PC-3 (cell line): ENCODE measurements at regions not wholly inside any gene's neighbourhood (a gene's known extent, or its start where the extent isn't known, plus 50 kb on each side); places are given as distances from the start of the nearest gene placed in this dataset.

Experiments used
- ATAC-seq: fragments of 200-7000 bp; cut with Tn5 transposase; 2 replicates; pipeline ENCODE4 v1.9.1; 2020; ENCODE audit warnings: mild to moderate bottlenecking, moderate library complexity
- BruUV-seq: library from RNA; stranded (reverse); fragments of 400-500 nt; replicated peaks from 2 replicates; lab custom pipeline; 2021; lab: Mats Ljungman, UMichigan
- CTCF ChIA-PET: fragments of 300-600 bp; sonication (Branson Sonifier 250); formaldehyde crosslinking; loops from one replicate; lab custom pipeline; 2022; ENCODE audit warnings: antibody characterized with exemption; lab: Charles Lee
- POLR2A ChIA-PET: fragments of 300-600 bp; sonication (Branson Sonifier 250); formaldehyde crosslinking; loops from one replicate; lab custom pipeline; 2022; ENCODE audit warnings: antibody characterized with exemption; ENCODE audit not compliant: unreplicated experiment; lab: Charles Lee
- DNase-seq: peaks from one replicate; pipeline ENCODE4 v3.0.0-alpha.2; 2015
- H2AFZ ChIP-seq: fragments of 300-600 bp; sonication (generic); 2 replicates; pipeline ENCODE4 v1.6.0; 2016; ENCODE audit warnings: antibody characterized with exemption, low read length
- H3F3A ChIP-seq: fragments of 300-600 bp; sonication (generic); one replicate; pipeline ENCODE4 v1.6.0; 2017; ENCODE audit warnings: antibody characterized with exemption, low read length, control low read depth, mild to moderate bottlenecking; ENCODE audit not compliant: unreplicated experiment
- H3K27ac ChIP-seq: fragments of 300-600 bp; sonication (generic); 2 replicates; pipeline ENCODE4 v1.5.1; 2016; ENCODE audit warnings: mild to moderate bottlenecking, low read length
- H3K27me3 ChIP-seq: fragments of 300-600 bp; sonication (generic); 2 replicates; pipeline ENCODE4 v1.6.1; 2016; ENCODE audit warnings: low read length, mixed read lengths
- H3K36me3 ChIP-seq: fragments of 300-600 bp; sonication (generic); 2 replicates; pipeline ENCODE4 v1.6.1; 2016; ENCODE audit warnings: low read depth, mixed run types, low read length, mixed read lengths
- H3K4me1 ChIP-seq: fragments of 300-600 bp; sonication (generic); 2 replicates; pipeline ENCODE4 v1.5.1; 2016; ENCODE audit warnings: low read length; ENCODE audit not compliant: insufficient read depth
- H3K4me2 ChIP-seq: fragments of 300-600 bp; sonication (generic); 2 replicates; pipeline ENCODE4 v1.6.0; 2016; ENCODE audit warnings: low read length
- H3K4me3 ChIP-seq: fragments of 300-600 bp; sonication (generic); 2 replicates; pipeline ENCODE4 v1.5.1; 2016; ENCODE audit warnings: mild to moderate bottlenecking, low read length, mixed read lengths
- H3K79me2 ChIP-seq: fragments of 300-600 bp; sonication (generic); 2 replicates; pipeline ENCODE4 v1.6.1; 2017; ENCODE audit warnings: low read length, mixed read lengths
- H3K9ac ChIP-seq: fragments of 300-600 bp; sonication (generic); 2 replicates; pipeline ENCODE4 v1.6.0; 2016; ENCODE audit warnings: mild to moderate bottlenecking, low read length
- H3K9me2 ChIP-seq: fragments of 300-600 bp; sonication (generic); replicated peaks from 2 replicates; pipeline ENCODE4 v1.6.1; 2016; ENCODE audit warnings: mixed run types, low read length, mixed read lengths
- H3K9me3 ChIP-seq: fragments of 300-600 bp; sonication (generic); 2 replicates; pipeline ENCODE4 v1.6.1; 2016; ENCODE audit warnings: low read length, mixed read lengths
- H4K20me1 ChIP-seq: fragments of 300-600 bp; sonication (generic); 2 replicates; pipeline ENCODE4 v1.6.1; 2016; ENCODE audit warnings: low read length, mixed read lengths
- EZH2 ChIP-seq: fragments of 300-600 bp; sonication (generic); IDR thresholded peaks from one replicate; pipeline ENCODE4 v1.6.1; 2017; ENCODE audit warnings: antibody characterized with exemption, mild to moderate bottlenecking, low read length; ENCODE audit not compliant: unreplicated experiment
- EZH2phosphoT487 ChIP-seq: fragments of 300-600 bp; sonication (generic); IDR thresholded peaks from 2 replicates; pipeline ENCODE4 v1.6.1; 2018; ENCODE audit warnings: mild to moderate bottlenecking, antibody characterized with exemption, low read length, borderline replicate concordance
- intact Hi-C: fragments of 100-400 bp; cut with micrococcal nuclease; formaldehyde crosslinking; loops from 2 replicates; pipeline ENCODE4 v1.9.0; 2023
- TF ChIP-seq, protein P1 (sequence below): fragments of 300-600 bp; sonication (generic); conservative IDR thresholded peaks from 2 replicates; pipeline ENCODE4 v1.5.1; 2017; ENCODE audit warnings: antibody characterized with exemption, low read depth, mild to moderate bottlenecking, low read length

DNA sequence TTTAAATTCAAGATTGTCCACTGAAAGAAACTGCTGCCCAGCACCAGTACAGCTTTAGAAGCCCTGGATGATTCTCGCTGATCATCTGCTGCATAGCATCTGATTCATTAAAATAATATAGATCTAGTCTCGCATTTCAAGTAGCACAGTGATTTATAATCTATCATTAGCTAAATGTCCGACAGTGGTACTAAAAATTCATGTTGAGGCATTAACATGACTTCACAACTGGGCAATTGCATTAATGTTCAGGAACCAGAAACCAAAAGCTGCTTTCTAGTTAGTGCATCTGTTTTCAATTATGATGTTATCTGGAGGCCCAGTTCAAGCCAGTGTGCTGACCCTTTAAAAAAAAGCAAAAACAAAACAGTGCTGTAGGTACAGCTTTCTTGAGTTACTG, 1987.2 kb upstream of the SEL1L start:
- Histone ChIP-seq H3K79me2 (no peaks in the 10 kb centered on the region), H3K9ac (no peak overlapping the region), H3K36me3 (no peaks in the 10 kb centered on the region), H4K20me1 (no peaks in the 10 kb centered on the region), H3K4me1 (no peaks in the 10 kb centered on the region), H3K4me2 (no peak overlapping the region), H3K4me3 (no peak overlapping the region), H2AFZ (no peak overlapping the region), H3K27me3 (no peaks in the 10 kb centered on the region), H3K9me2 (no peaks in the 10 kb centered on the region), H3F3A (no peaks in the 10 kb centered on the region), H3K9me3 (peaks cover 4% of the 10 kb centered on the region; the same call in 1 of the 2 replicates), H3K27ac (no peak overlapping the region)
- CTCF ChIA-PET = no interaction called here
- POLR2A ChIA-PET = no interaction called here
- intact Hi-C loops = no loop called here
- TF ChIP-seq, protein P1, sequence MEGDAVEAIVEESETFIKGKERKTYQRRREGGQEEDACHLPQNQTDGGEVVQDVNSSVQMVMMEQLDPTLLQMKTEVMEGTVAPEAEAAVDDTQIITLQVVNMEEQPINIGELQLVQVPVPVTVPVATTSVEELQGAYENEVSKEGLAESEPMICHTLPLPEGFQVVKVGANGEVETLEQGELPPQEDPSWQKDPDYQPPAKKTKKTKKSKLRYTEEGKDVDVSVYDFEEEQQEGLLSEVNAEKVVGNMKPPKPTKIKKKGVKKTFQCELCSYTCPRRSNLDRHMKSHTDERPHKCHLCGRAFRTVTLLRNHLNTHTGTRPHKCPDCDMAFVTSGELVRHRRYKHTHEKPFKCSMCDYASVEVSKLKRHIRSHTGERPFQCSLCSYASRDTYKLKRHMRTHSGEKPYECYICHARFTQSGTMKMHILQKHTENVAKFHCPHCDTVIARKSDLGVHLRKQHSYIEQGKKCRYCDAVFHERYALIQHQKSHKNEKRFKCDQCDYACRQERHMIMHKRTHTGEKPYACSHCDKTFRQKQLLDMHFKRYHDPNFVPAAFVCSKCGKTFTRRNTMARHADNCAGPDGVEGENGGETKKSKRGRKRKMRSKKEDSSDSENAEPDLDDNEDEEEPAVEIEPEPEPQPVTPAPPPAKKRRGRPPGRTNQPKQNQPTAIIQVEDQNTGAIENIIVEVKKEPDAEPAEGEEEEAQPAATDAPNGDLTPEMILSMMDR = no peak
- TF ChIP-seq EZH2phosphoT487 (no peak), EZH2 (no peak)
- no TSS peak for BruUV-seq
- ATAC-seq (no peak), DNase-seq (no peak)

DNA sequence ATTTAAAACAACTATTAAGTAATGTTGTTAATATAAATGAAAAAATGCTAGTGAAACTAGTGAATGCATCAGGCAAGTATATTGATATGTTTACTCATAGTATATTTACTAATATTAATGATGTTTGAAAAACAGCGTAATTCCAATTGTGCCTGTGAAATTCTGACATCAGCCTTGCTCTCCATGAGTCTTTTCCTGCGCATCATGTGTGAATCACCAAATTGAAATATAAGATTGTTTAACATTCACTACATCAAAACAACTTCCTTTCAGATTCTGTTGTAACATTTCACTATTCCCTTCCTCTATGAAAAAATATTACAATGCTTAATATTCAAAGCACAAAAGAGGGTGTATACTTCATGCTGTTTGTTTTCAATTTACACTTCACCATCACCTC, 1995.9 kb upstream of the SEL1L start:
- H3K4me2 ChIP-seq = no peak overlapping the region
- no peak for ATAC-seq
- no peaks in the 10 kb centered on the region for H3F3A ChIP-seq
- ChIA-PET CTCF (no interaction called here), POLR2A (no interaction called here)
- no peak overlapping the region for H3K27ac ChIP-seq
- BruUV-seq = no TSS peak
- no peaks in the 10 kb centered on the region for H3K36me3 ChIP-seq
- no peaks in the 10 kb centered on the region for H3K4me1 ChIP-seq
- no peaks in the 10 kb centered on the region for H3K79me2 ChIP-seq
- H3K9me2 ChIP-seq = no peaks in the 10 kb centered on the region
- H3K27me3 ChIP-seq = no peaks in the 10 kb centered on the region
- intact Hi-C loops = no loop called here
- H4K20me1 ChIP-seq = no peaks in the 10 kb centered on the region
- TF ChIP-seq EZH2phosphoT487 (no peak), EZH2 (no peak)
- TF ChIP-seq, protein P1 = no peak
- H2AFZ ChIP-seq = no peak overlapping the region
- H3K9me3 ChIP-seq = peaks cover 5% of the 10 kb centered on the region; the same call in 1 of the 2 replicates
- DNase-seq = no peak
- H3K4me3 ChIP-seq = no peak overlapping the region
- H3K9ac ChIP-seq = no peak overlapping the region

- no peaks in the 10 kb centered on the region for H4K20me1 ChIP-seq
- H3K27me3 ChIP-seq = no peaks in the 10 kb centered on the region
- ATAC-seq (no peak), DNase-seq (no peak)
- no peak overlapping the region for H2AFZ ChIP-seq
- CTCF ChIA-PET = no interaction called here
- no peaks in the 10 kb centered on the region for H3K9me2 ChIP-seq
- BruUV-seq = no TSS peak
- H3K4me1 ChIP-seq = no peaks in the 10 kb centered on the region
- no peak overlapping the region for H3K27ac ChIP-seq
- TF ChIP-seq, protein P1 = no peak
- TF ChIP-seq EZH2phosphoT487 (no peak), EZH2 (no peak)
- no peak overlapping the region for H3K4me3 ChIP-seq
- H3K36me3 ChIP-seq = no peaks in the 10 kb centered on the region
- H3K9me3 ChIP-seq = peaks cover 23% of the 10 kb centered on the region
- H3K79me2 ChIP-seq = no peaks in the 10 kb centered on the region
- intact Hi-C loops = no loop called here
- POLR2A ChIA-PET = no interaction called here
- H3K9ac ChIP-seq = no peak overlapping the region
- no peaks in the 10 kb centered on the region for H3F3A ChIP-seq
- no peak overlapping the region for H3K4me2 ChIP-seq
Measured at GRCh38 chr14:83533734-83534133, 1996.2 kb upstream of the FLRT2 start.
